ENCODE measurements at regions not wholly inside any gene's neighbourhood (a gene's known extent, or its start where the extent isn't known, plus 50 kb on each side); places are given as distances from the start of the nearest gene placed in this dataset.

DNA sequence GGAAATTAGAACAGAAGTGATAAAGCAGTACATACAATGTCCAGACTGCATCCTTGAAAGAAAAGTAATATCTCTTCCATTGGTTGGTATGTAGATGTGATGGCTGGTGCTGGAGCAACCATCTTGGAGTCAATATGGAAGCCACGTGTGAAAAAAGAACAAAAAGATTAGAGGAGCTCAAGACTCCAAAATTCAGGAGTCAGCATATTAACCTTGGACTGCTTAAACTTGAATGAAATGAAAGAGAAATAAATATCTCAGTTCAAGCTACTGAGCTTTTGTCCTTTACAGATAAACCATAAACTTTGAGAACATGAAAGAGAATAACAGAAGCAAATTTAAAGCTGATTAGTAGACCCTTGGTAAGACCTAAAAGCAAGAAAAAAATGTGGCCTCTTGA, 197.9 kb downstream of the HS3ST3B1 start:
- no peaks in the 10 kb centered on the region for H3K9me3 ChIP-seq (ENCODE audit: severe bottlenecking)
- no peaks in the 10 kb centered on the region for H3K27me3 ChIP-seq (ENCODE audit: insufficient read depth, poor library complexity, severe bottlenecking)
- no peaks in the 10 kb centered on the region for H3K4me1 ChIP-seq (ENCODE audit: insufficient read depth, poor library complexity, severe bottlenecking)
- H3K4me3 ChIP-seq (ENCODE audit: severe bottlenecking): no peak overlapping the region
- TF ChIP-seq, protein P1, sequence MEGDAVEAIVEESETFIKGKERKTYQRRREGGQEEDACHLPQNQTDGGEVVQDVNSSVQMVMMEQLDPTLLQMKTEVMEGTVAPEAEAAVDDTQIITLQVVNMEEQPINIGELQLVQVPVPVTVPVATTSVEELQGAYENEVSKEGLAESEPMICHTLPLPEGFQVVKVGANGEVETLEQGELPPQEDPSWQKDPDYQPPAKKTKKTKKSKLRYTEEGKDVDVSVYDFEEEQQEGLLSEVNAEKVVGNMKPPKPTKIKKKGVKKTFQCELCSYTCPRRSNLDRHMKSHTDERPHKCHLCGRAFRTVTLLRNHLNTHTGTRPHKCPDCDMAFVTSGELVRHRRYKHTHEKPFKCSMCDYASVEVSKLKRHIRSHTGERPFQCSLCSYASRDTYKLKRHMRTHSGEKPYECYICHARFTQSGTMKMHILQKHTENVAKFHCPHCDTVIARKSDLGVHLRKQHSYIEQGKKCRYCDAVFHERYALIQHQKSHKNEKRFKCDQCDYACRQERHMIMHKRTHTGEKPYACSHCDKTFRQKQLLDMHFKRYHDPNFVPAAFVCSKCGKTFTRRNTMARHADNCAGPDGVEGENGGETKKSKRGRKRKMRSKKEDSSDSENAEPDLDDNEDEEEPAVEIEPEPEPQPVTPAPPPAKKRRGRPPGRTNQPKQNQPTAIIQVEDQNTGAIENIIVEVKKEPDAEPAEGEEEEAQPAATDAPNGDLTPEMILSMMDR (IDR thresholded peaks at IDR 0.05; ENCODE audit: poor library complexity, severe bottlenecking): no peak
- ATAC-seq (ENCODE audit: low read depth) (no peak), DNase-seq (ENCODE audit: low spot score) (no peak)
- no peak overlapping the region for H3K27ac ChIP-seq (ENCODE audit: poor library complexity, severe bottlenecking)
- no peaks in the 10 kb centered on the region for H3K36me3 ChIP-seq (ENCODE audit: low read depth)

GRCh38 chr17:14494161-14494560, 193.3 kb downstream of the HS3ST3B1 start:
- H3K4me3 ChIP-seq (ENCODE audit: severe bottlenecking): no peak overlapping the region
- TF ChIP-seq, protein P1 (IDR thresholded peaks at IDR 0.05; ENCODE audit: poor library complexity, severe bottlenecking): no peak

DNA sequence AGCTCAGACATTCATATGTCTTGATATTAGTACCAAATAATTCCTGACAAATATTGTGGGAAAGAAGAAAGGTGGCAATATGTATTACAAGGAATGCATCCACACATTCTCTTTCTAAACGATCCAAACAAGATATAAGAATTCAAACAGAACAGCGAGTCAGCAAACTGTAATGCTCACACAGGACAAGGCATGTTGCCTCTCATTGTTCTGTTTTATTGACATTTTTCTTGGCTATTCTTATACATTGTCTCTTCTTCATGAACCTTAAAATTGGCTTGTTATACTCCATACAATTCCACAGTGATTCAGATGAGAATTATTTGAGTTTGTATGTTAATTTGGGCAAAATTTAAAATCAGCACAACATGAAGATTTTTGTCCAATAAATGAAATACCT, 189.1 kb downstream of the HS3ST3B1 start:
- Histone ChIP-seq H3K27ac (ENCODE audit: poor library complexity, severe bottlenecking) (no peak overlapping the region), H3K4me1 (ENCODE audit: insufficient read depth, poor library complexity, severe bottlenecking) (no peaks in the 10 kb centered on the region), H3K4me3 (ENCODE audit: severe bottlenecking) (no peak overlapping the region), H3K27me3 (ENCODE audit: insufficient read depth, poor library complexity, severe bottlenecking) (no peaks in the 10 kb centered on the region), H3K36me3 (ENCODE audit: low read depth) (no peaks in the 10 kb centered on the region), H3K9me3 (ENCODE audit: severe bottlenecking) (no peaks in the 10 kb centered on the region)
- TF ChIP-seq, protein P1 (IDR thresholded peaks at IDR 0.05; ENCODE audit: poor library complexity, severe bottlenecking): no peak
- DNase-seq (ENCODE audit: low spot score): no peak
- peak; percentile 36; the same call in 2 of the 3 replicates for ATAC-seq (ENCODE audit: low read depth)

More at GRCh38 chr17:14494161-14494560, 193.3 kb downstream of the HS3ST3B1 start:
- H3K9me3 ChIP-seq (ENCODE audit: severe bottlenecking): no peaks in the 10 kb centered on the region
- H3K4me1 ChIP-seq (ENCODE audit: insufficient read depth, poor library complexity, severe bottlenecking): no peaks in the 10 kb centered on the region
- no peak overlapping the region for H3K27ac ChIP-seq (ENCODE audit: poor library complexity, severe bottlenecking)
- no peak for DNase-seq (ENCODE audit: low spot score)
- no peak for ATAC-seq (ENCODE audit: low read depth)
- H3K27me3 ChIP-seq (ENCODE audit: insufficient read depth, poor library complexity, severe bottlenecking): no peaks in the 10 kb centered on the region
- no peaks in the 10 kb centered on the region for H3K36me3 ChIP-seq (ENCODE audit: low read depth)

- no peaks in the 10 kb centered on the region for H3K27me3 ChIP-seq (ENCODE audit: insufficient read depth, poor library complexity, severe bottlenecking)
- H3K27ac ChIP-seq (ENCODE audit: poor library complexity, severe bottlenecking): no peak overlapping the region
- TF ChIP-seq, protein P1 (IDR thresholded peaks at IDR 0.05; ENCODE audit: poor library complexity, severe bottlenecking): no peak
- H3K9me3 ChIP-seq (ENCODE audit: severe bottlenecking): no peaks in the 10 kb centered on the region
- no peak for DNase-seq (ENCODE audit: low spot score)
- H3K4me1 ChIP-seq (ENCODE audit: insufficient read depth, poor library complexity, severe bottlenecking): no peaks in the 10 kb centered on the region
- no peaks in the 10 kb centered on the region for H3K36me3 ChIP-seq (ENCODE audit: low read depth)
- no peak for ATAC-seq (ENCODE audit: low read depth)
- H3K4me3 ChIP-seq (ENCODE audit: severe bottlenecking): no peak overlapping the region
Measured at GRCh38 chr17:14488958-14489550, 188.2 kb downstream of the HS3ST3B1 start.

DNA sequence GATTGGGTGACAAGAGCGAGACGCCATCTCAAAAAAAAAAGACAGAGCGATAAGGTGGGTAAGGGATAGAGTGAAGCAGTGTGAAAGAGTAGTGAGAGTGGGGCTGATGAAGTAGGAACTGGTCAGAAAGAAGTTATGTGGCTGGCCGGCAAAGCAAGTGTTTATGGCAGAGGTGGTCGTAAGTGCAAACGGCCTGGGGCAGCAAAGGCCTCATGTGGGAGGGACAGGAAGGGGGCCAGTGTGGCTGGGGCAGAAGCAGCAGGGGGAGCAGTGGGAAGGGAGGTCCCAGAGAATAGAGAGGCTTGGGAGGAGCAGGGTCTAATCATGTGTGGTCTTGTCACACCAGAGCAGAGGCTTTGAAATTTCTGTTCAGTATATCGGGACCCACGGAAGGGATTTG, 186.2 kb downstream of the HS3ST3B1 start:
- ATAC-seq (ENCODE audit: low read depth): no peak
- no peak overlapping the region for H3K27ac ChIP-seq (ENCODE audit: poor library complexity, severe bottlenecking)
- no peaks in the 10 kb centered on the region for H3K36me3 ChIP-seq (ENCODE audit: low read depth)

More for the DNA sequence above, 186.2 kb downstream of the HS3ST3B1 start:
- no peak for DNase-seq (ENCODE audit: low spot score)
- no peaks in the 10 kb centered on the region for H3K4me1 ChIP-seq (ENCODE audit: insufficient read depth, poor library complexity, severe bottlenecking)
- no peak overlapping the region for H3K4me3 ChIP-seq (ENCODE audit: severe bottlenecking)
- no peaks in the 10 kb centered on the region for H3K27me3 ChIP-seq (ENCODE audit: insufficient read depth, poor library complexity, severe bottlenecking)
- H3K9me3 ChIP-seq (ENCODE audit: severe bottlenecking): no peaks in the 10 kb centered on the region
- TF ChIP-seq, protein P1 (IDR thresholded peaks at IDR 0.05; ENCODE audit: poor library complexity, severe bottlenecking): no peak

Data from RWPE2 (cell line).